Hepatocyte (in vitro differentiated cells): ENCODE measurements at regions not wholly inside any gene's neighbourhood (a gene's known extent, or its start where the extent isn't known, plus 50 kb on each side); places are given as distances from the start of the nearest gene placed in this dataset.

Experiments
- EZH2 ChIP-seq: fragments of 200-600 bp; sonication (generic); IDR thresholded peaks from 2 replicates; pipeline ENCODE4 v1.6.1; 2016; ENCODE audit warnings: antibody characterized with exemption, mild to moderate bottlenecking, borderline replicate concordance
- TF ChIP-seq, protein P1 (sequence below): fragments of 200-600 bp; sonication (generic); IDR thresholded peaks from 2 replicates; pipeline ENCODE4 v1.5.1; 2016; ENCODE audit warnings: antibody characterized with exemption, mild to moderate bottlenecking; ENCODE audit not compliant: poor library complexity

DNA sequence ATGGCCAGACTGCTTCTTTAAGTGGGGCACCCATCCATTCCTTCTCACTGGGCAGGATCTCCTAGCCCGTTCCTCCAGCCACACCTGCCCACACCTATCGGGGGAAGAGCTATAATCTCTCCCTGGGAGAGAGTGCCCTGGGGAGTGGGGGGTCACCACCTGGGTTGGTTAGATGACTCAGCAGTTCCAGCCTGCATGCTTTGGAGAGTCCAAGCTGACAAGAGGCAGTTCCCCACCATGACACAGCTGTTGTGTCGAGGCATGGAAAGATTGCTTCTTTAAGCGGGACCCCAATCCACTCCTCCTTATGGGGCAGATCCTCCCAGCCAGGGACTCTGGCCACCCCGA lies 52.6 kb upstream of the PPFIA2 start:
- TF ChIP-seq, protein P1, sequence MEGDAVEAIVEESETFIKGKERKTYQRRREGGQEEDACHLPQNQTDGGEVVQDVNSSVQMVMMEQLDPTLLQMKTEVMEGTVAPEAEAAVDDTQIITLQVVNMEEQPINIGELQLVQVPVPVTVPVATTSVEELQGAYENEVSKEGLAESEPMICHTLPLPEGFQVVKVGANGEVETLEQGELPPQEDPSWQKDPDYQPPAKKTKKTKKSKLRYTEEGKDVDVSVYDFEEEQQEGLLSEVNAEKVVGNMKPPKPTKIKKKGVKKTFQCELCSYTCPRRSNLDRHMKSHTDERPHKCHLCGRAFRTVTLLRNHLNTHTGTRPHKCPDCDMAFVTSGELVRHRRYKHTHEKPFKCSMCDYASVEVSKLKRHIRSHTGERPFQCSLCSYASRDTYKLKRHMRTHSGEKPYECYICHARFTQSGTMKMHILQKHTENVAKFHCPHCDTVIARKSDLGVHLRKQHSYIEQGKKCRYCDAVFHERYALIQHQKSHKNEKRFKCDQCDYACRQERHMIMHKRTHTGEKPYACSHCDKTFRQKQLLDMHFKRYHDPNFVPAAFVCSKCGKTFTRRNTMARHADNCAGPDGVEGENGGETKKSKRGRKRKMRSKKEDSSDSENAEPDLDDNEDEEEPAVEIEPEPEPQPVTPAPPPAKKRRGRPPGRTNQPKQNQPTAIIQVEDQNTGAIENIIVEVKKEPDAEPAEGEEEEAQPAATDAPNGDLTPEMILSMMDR = no peak
- TF ChIP-seq EZH2 = no peak
